ENCODE measurements at regions not wholly inside any gene's neighbourhood (a gene's known extent, or its start where the extent isn't known, plus 50 kb on each side); places are given as distances from the start of the nearest gene placed in this dataset.
"Not testable (repeated sequence)": the region's sequence is repeated elsewhere in the genome, so short reads cannot be mapped to it uniquely, and the experiment has no call there.

GRCh38 chr12:129959889-129960288, 56.1 kb upstream of the TMEM132D start:
- DNase-seq = no peak

DNA sequence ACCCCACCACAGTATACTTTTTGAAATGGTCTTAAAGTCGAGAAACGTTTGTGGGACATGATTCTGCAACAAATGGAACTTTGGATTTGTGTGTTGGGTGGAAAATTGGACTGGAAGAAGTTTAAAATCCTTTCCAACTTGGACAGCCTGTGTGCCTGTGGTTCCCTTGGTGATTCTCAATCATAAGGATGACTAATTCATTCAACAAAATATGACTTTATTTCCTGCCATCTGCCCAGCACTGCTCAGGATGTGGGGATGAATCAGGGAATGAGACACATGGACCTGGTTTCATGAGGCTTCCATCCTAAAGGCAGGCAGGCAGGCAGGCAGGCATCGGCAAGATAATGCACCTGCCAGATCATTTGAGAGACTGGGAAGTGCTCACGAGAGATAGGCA, 57.3 kb upstream of the TMEM132D start:
- DNase-seq = no peak

GRCh38 chr12:129961856-129962255, 58.0 kb upstream of the TMEM132D start:
- DNase-seq = no peak

DNA sequence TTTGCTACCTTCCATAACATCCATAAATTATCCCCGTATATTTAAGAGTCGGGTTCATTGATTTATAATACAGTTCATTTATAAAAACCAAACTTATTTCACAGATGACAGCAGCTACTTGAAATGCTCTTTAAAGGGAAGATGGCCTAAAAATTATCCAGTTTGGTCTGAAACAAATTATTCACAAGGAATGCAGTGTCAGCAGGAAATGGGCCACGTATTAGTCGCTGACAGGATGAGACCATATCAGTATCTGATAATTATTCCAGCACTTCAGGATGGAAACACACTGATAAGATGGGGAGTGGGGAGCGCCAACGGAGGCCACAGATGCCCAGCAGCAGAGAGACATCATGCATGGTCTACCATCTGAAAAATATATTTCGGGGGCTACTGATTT, 60.5 kb upstream of the TMEM132D start:
- no peak for DNase-seq

DNA sequence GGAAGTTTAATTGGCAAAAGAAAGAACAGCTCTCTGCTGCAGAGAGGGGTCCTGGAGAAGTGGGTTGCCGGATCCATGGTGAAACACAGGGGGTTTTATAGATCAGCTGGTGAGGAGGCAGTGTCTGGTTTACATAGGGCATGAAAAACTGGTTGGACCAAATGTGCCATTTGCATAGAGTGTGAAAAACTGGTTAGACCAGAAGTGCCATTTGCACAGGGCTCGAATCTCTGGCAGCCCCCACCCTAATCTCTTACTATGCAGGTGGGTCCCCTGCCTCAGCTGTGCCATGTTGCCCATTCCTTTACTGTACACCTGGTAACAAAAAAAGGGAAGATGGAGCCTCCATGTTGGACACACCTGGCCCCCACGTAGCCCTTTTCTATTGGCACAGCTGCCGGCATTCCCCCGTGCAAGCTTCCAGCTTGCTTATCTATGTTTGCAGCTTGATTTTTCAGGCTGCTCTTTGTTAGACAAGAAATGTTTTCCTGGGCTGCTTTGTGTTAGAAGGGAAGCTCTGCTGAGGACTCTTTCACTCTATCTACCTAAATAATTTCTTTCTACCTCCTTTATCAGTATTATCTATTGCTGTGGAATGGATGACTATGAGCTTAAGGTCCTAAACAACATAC, 61.1 kb upstream of the TMEM132D start:
- no peak for DNase-seq

DNA sequence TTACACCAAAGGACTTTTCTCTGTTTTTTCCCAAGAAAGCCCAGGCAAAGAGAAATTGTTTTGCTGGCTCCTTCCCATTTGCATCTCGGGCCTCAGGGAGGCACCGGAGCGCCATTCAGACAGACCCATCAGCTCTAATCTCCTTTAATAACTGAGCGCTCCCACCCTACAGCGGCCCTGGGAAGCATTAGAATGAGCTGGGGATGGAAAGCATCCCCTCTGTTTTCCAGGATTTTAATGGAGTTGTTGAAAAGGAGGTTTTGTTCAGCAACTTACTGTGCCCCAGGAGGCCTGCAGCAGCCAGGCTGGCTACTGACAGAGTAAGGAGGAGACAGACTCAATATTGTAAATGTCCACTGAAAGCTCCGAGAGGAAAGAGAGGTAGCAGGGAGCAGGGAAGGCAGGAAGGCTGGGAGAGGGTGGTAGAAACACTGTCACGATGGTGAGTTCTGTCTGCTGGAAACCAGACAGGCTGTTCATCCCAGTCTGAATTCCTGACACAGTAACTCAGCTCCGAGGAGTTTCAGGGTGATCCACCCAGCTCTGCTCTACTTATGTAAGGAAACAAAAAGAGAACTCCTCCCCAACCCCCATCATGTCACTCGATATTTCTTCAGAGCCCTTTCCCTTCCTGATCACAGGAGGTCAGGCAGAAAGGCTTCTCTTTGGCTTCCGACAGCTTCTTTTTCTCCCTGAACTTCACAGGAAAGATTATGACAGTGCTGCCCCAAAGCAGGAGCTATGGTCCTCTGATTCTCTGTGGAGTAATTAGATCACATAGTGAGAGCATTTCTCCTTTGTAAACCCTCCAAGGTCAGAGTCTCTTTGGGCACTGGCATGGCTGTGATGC, 62.5 kb upstream of the TMEM132D start:
- DNase-seq = no peak

DNA sequence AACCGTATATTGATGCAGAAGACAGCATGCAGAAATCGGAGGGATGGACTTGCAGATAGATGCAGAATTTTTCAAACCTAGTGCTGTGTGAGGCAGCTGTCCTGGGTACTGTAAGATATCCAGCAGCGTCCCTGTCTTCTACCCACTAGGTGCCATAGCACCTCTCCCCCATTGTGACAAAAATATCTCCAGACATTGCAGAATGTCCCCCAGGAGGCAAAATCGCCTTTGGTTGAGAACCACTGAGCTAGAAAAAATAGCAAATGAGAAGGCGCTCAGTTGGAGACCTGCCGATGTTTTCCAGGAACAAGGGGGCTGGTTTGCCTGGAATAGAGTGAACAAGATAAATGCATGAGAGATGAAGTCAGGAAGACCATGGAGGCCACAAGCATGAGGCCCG, 67.9 kb upstream of the TMEM132D start:
- DNase-seq = no peak

DNA sequence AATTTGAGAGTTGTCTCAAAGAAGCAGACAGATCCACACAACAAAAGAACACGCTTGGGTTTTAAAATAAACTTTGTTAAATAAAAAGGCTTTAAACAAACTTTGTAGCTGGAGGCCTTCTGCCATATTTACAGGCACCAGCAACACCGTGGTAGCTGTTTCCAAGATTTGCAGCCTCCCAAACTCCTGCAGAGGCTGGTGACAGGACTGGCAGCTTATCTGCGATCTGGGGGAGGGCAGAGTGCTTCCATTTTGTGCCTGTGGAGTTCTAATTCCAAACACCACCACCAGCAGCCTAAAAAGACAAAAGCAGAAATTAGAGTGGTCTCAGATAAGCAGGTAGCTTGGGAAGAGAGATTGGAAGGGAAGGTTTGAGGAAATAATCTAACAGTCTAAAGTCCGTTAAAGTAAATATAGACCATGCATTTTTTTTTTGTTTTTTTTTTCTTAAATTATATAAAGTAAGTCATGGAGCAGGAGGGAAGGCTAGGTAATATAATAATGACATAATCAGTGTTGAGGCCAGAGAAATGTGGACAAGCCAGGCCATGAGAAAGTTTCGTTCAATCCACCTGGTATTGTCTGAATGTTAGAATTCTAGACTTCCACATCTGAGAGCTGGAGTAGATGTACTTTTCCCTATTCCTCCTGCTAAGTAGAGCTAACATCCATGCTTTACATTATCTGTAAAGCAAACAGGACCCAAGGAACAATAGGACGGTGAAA, 69.6 kb upstream of the TMEM132D start:
- no peak for DNase-seq

GRCh38 chr12:129984106-129984505, 80.3 kb upstream of the TMEM132D start:
- DNase-seq = no peak

DNA sequence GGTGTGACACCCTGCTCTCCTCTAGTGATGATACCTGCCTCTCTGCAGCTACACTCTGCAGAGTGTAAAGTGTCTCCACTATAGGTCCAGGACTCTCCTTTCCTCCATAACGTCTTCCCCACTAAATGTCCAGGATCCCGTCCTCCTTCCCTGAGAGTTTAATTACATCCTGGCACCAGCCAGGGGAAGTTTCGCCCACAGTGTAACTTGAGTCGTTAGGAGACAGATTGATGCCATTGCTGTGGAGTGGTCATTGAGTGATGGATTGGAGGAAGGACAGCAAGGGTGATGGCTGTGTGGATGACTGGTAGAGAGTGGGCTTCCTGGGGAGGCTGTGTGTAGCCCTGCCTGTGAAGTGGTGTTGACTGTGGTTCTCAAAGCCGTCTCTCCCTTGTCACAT, 84.0 kb upstream of the TMEM132D start:
- no peak for DNase-seq

DNA sequence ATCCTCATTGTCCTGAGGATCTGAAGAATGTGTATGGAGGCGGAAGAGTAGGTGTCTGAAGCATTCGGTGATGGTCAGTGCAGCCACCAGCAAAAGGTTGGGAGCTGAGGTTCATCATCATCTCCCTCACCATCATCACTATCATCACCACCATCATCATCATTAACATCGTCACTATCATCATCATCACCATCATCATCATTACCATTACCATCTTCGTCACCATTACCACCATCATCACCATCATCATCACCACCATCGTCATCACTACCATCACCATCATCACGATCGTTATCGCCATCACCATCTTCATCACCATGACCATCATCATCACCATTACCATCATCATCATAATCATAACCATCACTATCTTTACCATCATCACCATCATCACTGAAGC, 90.8 kb upstream of the TMEM132D start:
- DNase-seq = no peak

GRCh38 chr12:129997239-129997638, 93.4 kb upstream of the TMEM132D start:
- DNase-seq = no peak

GRCh38 chr12:130004310-130004877, 100.6 kb upstream of the TMEM132D start:
- DNase-seq = not testable (repeated sequence)

DNA sequence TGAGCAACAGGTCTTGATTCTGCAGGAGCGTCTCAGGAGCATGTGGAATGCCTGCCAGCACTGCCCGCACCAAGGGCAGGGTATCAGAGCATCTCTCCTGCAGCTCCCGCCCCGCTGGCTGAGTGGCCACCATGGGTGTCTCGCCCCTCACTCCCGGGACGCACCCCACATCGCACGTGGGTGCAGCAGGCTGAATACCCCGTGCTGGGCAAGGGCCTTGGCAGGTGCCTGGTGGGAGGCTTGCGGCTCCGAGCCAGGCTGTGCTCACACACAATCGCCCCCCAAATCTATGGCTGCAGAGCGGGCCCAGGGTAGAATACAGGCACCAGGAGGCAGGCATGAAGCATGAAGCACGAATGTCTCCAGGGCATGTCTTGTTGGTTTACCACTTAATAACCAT, 103.9 kb upstream of the TMEM132D start:
- DNase-seq = no peak

DNA sequence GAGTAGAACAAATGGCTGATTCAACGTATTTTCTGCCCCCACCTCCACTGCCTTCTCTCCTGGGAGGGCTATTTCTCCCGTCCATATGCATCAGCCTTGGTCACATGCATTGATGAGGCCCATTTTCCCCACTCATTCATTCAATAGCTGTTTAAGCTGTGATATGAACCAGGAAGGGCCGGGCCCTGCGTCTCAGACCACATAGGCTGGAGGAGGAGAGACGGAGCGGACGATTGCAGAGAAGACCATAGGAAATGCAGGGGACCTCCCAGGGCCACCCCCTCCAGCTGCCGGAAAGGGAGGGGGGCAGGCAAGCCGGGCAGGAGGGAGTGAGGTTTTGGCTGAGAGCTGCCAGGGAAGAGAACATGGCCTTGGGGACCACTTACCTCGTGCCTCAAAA, 104.4 kb upstream of the TMEM132D start:
- DNase-seq = no peak

DNA sequence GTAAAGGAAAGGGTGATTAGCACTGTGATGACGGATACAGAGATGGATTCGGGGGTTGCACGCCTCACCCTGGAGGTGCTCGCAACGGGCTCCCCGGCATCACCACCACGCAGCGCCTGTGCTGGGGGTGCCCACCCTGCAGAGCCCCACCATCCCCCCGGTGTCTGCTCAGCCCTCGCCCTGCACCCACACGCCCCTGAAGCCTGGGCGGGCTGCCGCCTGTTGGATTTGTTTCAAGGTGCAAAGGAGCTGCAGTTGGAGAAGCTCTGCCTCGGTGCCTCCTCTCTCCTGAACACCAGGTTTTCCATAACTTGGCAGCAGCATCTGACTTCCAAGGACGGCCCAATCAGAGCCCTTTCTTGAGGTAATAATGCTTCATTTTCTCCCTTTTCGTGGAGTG, 106.1 kb upstream of the TMEM132D start:
- DNase-seq = no peak

DNA sequence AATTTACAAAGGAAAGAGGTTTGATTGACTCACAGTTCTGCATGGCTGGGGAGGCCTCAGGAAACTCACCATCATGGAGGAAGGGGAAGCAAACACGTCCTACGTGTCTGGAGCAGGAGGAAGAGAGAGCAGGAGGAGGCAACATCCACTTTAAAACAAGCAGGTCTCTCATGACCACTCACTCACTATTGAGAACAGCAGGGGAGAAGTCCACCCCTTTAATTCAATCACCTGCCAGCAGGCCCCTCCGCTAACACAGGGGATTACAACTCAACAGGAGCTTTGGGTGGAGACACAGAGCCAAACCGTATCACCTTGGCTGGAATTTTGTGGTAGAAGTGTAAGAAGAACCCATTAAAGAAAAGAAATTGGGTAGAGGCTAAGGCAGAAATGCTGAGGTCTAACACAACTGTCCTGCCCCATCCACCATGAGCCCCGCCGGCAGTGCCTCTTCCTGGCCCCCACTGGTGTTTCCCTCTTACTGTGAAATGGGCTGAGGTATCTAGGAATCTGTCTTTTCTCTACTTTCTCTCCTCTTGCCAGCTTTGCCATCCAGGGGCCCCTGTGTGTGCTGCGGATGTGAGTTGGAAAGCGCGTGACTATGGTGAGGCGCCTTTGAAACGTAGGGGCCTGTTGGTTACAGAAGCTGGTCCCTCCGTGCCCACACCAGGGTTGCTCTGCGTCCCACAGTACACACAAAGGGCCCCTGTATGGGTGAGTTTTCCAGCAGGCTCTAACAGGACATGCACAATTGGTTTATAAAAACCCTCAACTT, 108.0 kb upstream of the TMEM132D start:
- no peak for DNase-seq

- DNase-seq = no peak
These were observed 110.1 kb upstream of the TMEM132D start for GRCh38 chr12:130013771-130014484.

DNA sequence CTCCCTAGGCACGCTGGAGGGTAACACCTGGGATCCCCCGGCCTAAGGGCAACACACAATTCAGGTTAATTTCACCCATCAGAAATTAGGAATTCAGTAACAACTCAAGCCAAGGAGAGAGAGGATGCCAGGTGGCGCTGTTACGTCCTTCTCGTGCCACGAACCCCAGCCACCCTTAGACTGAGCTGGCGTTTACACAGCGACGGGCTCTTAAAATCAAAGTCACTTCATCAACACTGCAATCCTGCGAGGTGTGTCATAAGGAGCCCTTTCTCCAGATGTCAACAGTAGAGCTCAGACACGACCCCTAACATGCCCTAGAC, 110.6 kb upstream of the TMEM132D start:
- DNase-seq = no peak

- DNase-seq = no peak
These were observed 112.4 kb upstream of the TMEM132D start for GRCh38 chr12:130016194-130016593.

DNA sequence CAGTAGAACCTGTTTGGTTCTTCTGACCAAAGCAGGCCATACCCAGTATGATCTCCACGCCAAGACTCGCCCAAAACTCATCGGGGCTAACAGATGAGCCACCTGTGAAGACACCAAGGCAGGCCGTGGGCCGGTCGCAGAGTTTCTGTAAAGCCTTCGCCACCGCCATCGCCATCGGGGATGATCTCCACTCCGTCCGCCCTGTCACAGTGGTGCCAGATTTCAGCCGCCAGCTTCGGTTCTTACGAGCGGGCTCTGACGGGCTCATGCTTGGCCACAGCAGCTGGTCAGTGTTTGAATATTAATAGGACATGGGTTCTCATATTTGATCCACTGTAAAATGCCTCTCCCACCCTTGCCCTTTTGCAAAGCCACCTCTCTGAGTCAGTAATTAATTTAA, 113.2 kb upstream of the TMEM132D start:
- no peak for DNase-seq

All from activated effector memory CD4-positive, alpha-beta T cell treated with Interleukin-2 at 50 U/mL for 16 hours (primary cell).